HUES6 (cell line): ENCODE measurements at regions not wholly inside any gene's neighbourhood (a gene's known extent, or its start where the extent isn't known, plus 50 kb on each side); places are given as distances from the start of the nearest gene placed in this dataset.
"Not testable (repeated sequence)": the region's sequence is repeated elsewhere in the genome, so short reads cannot be mapped to it uniquely, and the experiment has no call there.

ENCODE experiments used
- H3K27ac ChIP-seq: 2 replicates; pipeline ENCODE4 v1.7.0; 2013; ENCODE audit warnings: low read depth, mild to moderate bottlenecking, low read length, inconsistent platforms
- H3K27me3 ChIP-seq: 2 replicates; pipeline ENCODE4 v1.6.1; 2013; ENCODE audit warnings: low read length; ENCODE audit not compliant: control insufficient read depth, insufficient read depth
- H3K36me3 ChIP-seq: 2 replicates; pipeline ENCODE4 v1.6.1; 2013; ENCODE audit warnings: low read length; ENCODE audit not compliant: control insufficient read depth, insufficient read depth
- H3K4me1 ChIP-seq: 2 replicates; pipeline ENCODE4 v1.6.1; 2013; ENCODE audit warnings: low read length; ENCODE audit not compliant: control insufficient read depth, insufficient read depth
- H3K4me3 ChIP-seq: 2 replicates; pipeline ENCODE4 v1.5.1; 2013; ENCODE audit warnings: low read depth, low read length
- H3K9ac ChIP-seq: one replicate; pipeline ENCODE4 v1.6.1; 2013; ENCODE audit warnings: mild to moderate bottlenecking, low read length
- H3K9me3 ChIP-seq: 2 replicates; pipeline ENCODE4 v1.6.1; 2013; ENCODE audit warnings: low read depth, low read length; ENCODE audit not compliant: control insufficient read depth, insufficient read depth

GRCh38 chr6:85129881-85130280 is 320.0 kb upstream of the NT5E start:
- Histone ChIP-seq H3K9me3 (no peaks in the 10 kb centered on the region), H3K4me3 (no peak overlapping the region), H3K27me3 (no peaks in the 10 kb centered on the region), H3K9ac (no peak overlapping the region), H3K4me1 (no peaks in the 10 kb centered on the region), H3K27ac (no peak overlapping the region), H3K36me3 (no peaks in the 10 kb centered on the region)

- Histone ChIP-seq H3K36me3 (no peaks in the 10 kb centered on the region), H3K4me1 (no peaks in the 10 kb centered on the region), H3K27ac (no peak overlapping the region), H3K9ac (no peak overlapping the region), H3K4me3 (no peak overlapping the region), H3K9me3 (no peaks in the 10 kb centered on the region), H3K27me3 (no peaks in the 10 kb centered on the region)
Measured at GRCh38 chr6:85128781-85129180, 321.1 kb upstream of the NT5E start.

DNA sequence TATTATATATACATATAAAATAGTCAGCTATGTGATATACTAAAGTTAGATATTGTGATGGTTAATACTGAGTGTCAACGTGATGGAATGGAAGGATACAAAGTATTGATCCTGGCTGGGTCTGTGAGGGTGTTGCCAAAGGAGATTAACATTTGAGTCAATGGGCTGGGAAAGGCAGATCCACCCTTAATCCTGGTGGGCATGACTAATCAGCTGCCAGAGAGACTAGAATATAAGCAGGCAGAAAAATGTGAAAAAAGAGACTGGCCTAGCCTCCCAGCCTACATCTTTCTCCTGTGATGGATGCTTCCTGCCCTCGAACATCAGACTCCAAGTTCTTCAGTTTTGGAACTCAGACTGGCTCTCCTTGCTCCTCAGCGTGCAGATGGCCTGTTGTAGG is 321.6 kb upstream of the NT5E start:
- not testable (repeated sequence) for H3K36me3 ChIP-seq, H3K27ac ChIP-seq, H3K9ac ChIP-seq, H3K27me3 ChIP-seq, H3K9me3 ChIP-seq, H3K4me1 ChIP-seq, H3K4me3 ChIP-seq

- Histone ChIP-seq H3K9ac (no peak overlapping the region), H3K27me3 (no peaks in the 10 kb centered on the region), H3K36me3 (no peaks in the 10 kb centered on the region), H3K4me3 (no peak overlapping the region), H3K4me1 (no peaks in the 10 kb centered on the region), H3K27ac (no peak overlapping the region), H3K9me3 (no peaks in the 10 kb centered on the region)
Measured at GRCh38 chr6:85127696-85128243, 322.1 kb upstream of the NT5E start.

GRCh38 chr6:85127168-85127498 is 322.8 kb upstream of the NT5E start:
- H3K36me3 ChIP-seq: no peaks in the 10 kb centered on the region
- no peaks in the 10 kb centered on the region for H3K4me1 ChIP-seq
- H3K27me3 ChIP-seq: no peaks in the 10 kb centered on the region
- H3K27ac ChIP-seq: no peak overlapping the region
- no peaks in the 10 kb centered on the region for H3K9me3 ChIP-seq
- H3K4me3 ChIP-seq: no peak overlapping the region
- no peak overlapping the region for H3K9ac ChIP-seq

DNA sequence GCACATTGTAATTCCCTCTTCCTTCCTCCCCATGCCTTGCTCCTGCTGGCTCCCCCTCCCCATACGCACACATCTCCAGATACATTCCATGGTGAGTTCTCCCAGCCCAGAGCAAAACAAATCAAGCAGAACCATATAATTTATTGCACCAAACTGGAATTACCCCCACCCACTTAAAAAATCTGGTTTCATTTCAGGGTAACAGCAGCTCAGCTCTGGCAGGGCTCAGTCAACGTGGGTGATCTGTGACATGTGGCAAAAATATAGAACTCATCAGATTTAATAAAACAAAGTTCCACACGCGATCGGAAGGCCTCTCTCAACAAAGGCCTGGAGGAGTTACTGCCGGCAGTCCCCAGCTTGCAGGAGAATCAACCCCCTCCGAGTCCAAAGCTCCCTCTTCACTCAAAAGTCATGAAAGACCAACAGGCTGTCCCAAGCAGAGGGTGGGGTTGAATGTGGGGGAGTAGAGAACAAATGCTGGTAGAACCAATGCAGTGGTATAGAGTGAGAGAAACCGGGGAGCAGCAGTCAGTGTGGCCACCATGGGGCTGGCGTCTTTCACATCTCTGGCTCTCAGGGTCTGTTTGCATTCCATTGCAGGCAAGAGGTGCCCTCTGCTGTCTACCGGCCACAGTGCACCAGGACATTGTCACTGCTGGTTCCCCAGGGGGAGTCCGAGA is 323.3 kb upstream of the NT5E start:
- Histone ChIP-seq H3K4me3 (peak overlapping the region; percentile 45), H3K9me3 (no peaks in the 10 kb centered on the region), H3K27ac (no peak overlapping the region), H3K27me3 (no peaks in the 10 kb centered on the region), H3K4me1 (no peaks in the 10 kb centered on the region), H3K9ac (no peak overlapping the region), H3K36me3 (no peaks in the 10 kb centered on the region)

DNA sequence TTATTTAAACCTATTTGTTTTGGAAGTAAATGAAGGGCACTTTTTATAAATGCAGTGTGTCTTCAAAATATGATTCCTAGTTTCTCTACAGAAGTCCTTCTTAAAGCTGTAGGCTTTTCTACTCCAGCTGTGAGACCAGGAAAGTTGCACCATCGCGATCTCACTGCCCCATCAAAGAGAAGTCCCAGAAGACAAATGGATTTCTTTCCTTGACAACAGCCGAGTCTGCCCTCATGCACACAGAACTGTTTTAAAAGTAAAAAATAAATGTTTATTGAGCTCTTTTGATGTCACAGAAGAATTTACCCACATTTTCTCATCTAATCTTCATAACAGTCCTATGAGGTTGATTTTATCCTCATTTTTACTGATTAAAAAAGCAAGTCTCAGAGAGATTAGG is 324.4 kb upstream of the NT5E start:
- H3K4me3 ChIP-seq: no peak overlapping the region
- H3K9me3 ChIP-seq: no peaks in the 10 kb centered on the region
- no peak overlapping the region for H3K27ac ChIP-seq
- H3K36me3 ChIP-seq: no peaks in the 10 kb centered on the region
- H3K27me3 ChIP-seq: no peaks in the 10 kb centered on the region
- H3K4me1 ChIP-seq: no peaks in the 10 kb centered on the region
- H3K9ac ChIP-seq: no peak overlapping the region

- no peak overlapping the region for H3K9ac ChIP-seq
- H3K4me3 ChIP-seq: no peak overlapping the region
- no peaks in the 10 kb centered on the region for H3K4me1 ChIP-seq
- no peaks in the 10 kb centered on the region for H3K36me3 ChIP-seq
- H3K9me3 ChIP-seq: no peaks in the 10 kb centered on the region
- H3K27ac ChIP-seq: no peak overlapping the region
- H3K27me3 ChIP-seq: no peaks in the 10 kb centered on the region
Measured at GRCh38 chr6:85124472-85125354, 325.2 kb upstream of the NT5E start.

DNA sequence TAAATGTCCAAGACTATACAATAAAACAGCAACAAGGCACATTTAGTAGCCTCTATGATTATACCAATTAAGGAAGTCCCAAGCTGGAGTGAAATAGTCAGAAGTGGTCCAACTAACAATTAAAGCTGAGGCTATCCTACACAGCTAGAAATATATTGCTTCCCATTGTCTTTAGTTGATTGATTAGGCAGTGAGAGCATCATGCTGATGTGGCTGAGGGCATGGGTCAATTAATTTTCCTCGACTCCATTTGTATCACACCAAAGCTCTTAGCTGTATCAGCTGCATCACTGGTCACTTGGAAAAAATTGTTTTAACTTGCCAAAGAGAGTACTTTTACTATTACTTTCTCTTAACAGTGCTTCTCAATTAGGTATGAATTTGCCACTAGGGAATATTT is 328.7 kb upstream of the NT5E start:
- Histone ChIP-seq H3K9me3 (no peaks in the 10 kb centered on the region), H3K27ac (no peak overlapping the region), H3K27me3 (no peaks in the 10 kb centered on the region), H3K4me1 (no peaks in the 10 kb centered on the region), H3K36me3 (no peaks in the 10 kb centered on the region), H3K4me3 (no peak overlapping the region), H3K9ac (no peak overlapping the region)

DNA sequence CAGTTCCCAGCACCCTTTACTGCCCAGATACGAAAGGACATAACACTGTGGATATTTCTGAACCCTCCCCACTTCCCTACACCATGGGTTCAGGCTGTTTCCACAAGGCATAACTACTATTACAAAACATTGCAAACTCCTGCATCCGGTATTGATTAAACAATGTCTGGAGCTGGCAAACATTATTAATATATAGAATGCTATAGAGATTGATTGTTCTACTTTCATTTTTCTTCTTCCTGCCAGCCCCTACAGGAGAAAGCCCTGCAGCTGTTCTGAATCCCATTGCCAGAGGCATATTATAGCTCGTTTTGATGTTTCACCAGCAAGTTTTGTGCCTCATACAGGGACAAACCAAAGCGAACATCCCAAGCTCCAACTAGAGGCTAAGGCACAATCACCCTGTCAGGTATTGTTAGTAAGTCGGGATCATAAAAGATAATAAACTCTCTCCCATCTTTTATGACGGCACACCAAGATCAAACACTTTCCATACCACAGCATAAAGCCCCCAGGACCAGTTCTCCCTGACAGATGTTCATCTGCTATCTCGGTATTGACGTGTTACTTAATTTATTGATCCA is 331.1 kb upstream of the NT5E start:
- no peak overlapping the region for H3K9ac ChIP-seq
- no peaks in the 10 kb centered on the region for H3K9me3 ChIP-seq
- no peaks in the 10 kb centered on the region for H3K4me1 ChIP-seq
- H3K4me3 ChIP-seq: no peak overlapping the region
- H3K27ac ChIP-seq: no peak overlapping the region
- no peaks in the 10 kb centered on the region for H3K36me3 ChIP-seq
- H3K27me3 ChIP-seq: no peaks in the 10 kb centered on the region

DNA sequence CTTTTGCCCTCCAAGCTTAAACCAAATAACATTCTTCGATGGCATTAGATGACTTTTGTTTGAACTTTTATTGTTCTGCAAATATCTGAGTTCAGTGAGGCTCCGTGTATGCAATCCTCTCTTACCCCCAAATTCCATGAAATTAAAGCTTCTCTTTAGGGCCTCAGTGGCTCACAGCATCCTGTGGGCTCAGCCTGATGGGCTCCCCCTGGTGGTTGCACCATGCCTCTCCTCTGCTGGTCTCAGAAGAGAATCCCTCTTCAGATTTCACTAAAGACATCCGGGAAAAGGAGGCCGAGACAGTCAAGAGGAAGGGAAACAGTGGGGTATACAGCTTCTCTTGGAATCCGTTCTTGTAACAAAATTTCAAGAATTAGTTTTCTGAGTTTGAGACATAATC is 331.6 kb upstream of the NT5E start:
- Histone ChIP-seq H3K4me1 (no peaks in the 10 kb centered on the region), H3K9ac (no peak overlapping the region), H3K27me3 (no peaks in the 10 kb centered on the region), H3K27ac (no peak overlapping the region), H3K4me3 (no peak overlapping the region), H3K36me3 (no peaks in the 10 kb centered on the region), H3K9me3 (no peaks in the 10 kb centered on the region)
